Activated B cell treated with CpG ODN at 0.5 μM for 24 hours (primary cell): ENCODE measurements at regions not wholly inside any gene's neighbourhood (a gene's known extent, or its start where the extent isn't known, plus 50 kb on each side); places are given as distances from the start of the nearest gene placed in this dataset.

ENCODE experiments used
- ATAC-seq: fragments of 200-7000 bp; cut with Tn5 transposase; one replicate; pipeline ENCODE4 v1.10.0; 2021; ENCODE audit warnings: low read depth, mild to moderate bottlenecking, moderate library complexity
- CTCF ChIA-PET: fragments of 350-600 bp; sonication (Branson Sonifier 250); formaldehyde crosslinking; loops from one replicate; lab custom pipeline; 2021; ENCODE audit warnings: antibody characterized with exemption; lab: Charles Lee
- POLR2A ChIA-PET: fragments of 350-600 bp; sonication (Branson Sonifier 250); formaldehyde crosslinking; loops from one replicate; lab custom pipeline; 2021; ENCODE audit warnings: antibody characterized with exemption; lab: Charles Lee
- DNase-seq: peaks from one replicate; pipeline ENCODE4 v3.0.0; 2022
- H3K27ac Mint-ChIP-seq: one replicate; pipeline ENCODE4 v1.8.0; 2020; ENCODE audit warnings: mixed read lengths
- H3K27me3 Mint-ChIP-seq: one replicate; pipeline ENCODE4 v1.8.0; 2021; ENCODE audit warnings: mixed read lengths
- H3K36me3 Mint-ChIP-seq: one replicate; pipeline ENCODE4 v1.8.0; 2021; ENCODE audit warnings: low read depth, mixed read lengths
- H3K4me1 Mint-ChIP-seq: one replicate; pipeline ENCODE4 v1.8.0; 2021; ENCODE audit warnings: mixed read lengths
- H3K4me3 Mint-ChIP-seq: one replicate; pipeline ENCODE4 v1.8.0; 2020; ENCODE audit warnings: mild to moderate bottlenecking, mixed read lengths
- H3K9me3 Mint-ChIP-seq: one replicate; pipeline ENCODE4 v1.8.0; 2020; ENCODE audit warnings: mixed read lengths
- CTCF ChIP-seq: fragments of 200-600 bp; IDR thresholded peaks from one replicate; pipeline ENCODE4 v1.8.0; 2022; ENCODE audit warnings: antibody characterized with exemption, mild to moderate bottlenecking
- intact Hi-C: fragments of 100-400 bp; cut with micrococcal nuclease; formaldehyde crosslinking; loops from one replicate; pipeline ENCODE4 v1.15.1; 2024

GRCh38 chr13:53152057-53152421, 123.4 kb downstream of the OLFM4 start:
- Mint-ChIP-seq H3K36me3 (no peaks in the 10 kb centered on the region), H3K27ac (no peak overlapping the region), H3K4me1 (no peaks in the 10 kb centered on the region), H3K9me3 (peaks cover 2% of the 10 kb centered on the region), H3K27me3 (peaks cover 5% of the 10 kb centered on the region), H3K4me3 (no peak overlapping the region)
- TF ChIP-seq CTCF, result no peak
- ATAC-seq, result no peak
- ChIA-PET POLR2A (no interaction called here), CTCF (no interaction called here)
- DNase-seq, result no peak
- intact Hi-C loops, result no loop called here

GRCh38 chr13:53158201-53158600, 129.6 kb downstream of the OLFM4 start:
- ATAC-seq (no peak), DNase-seq (no peak)
- ChIA-PET CTCF (no interaction called here), POLR2A (no interaction called here)
- Mint-ChIP-seq H3K4me1 (no peaks in the 10 kb centered on the region), H3K36me3 (no peaks in the 10 kb centered on the region), H3K4me3 (no peak overlapping the region), H3K27me3 (peaks cover 5% of the 10 kb centered on the region), H3K9me3 (peaks cover 2% of the 10 kb centered on the region), H3K27ac (no peak overlapping the region)
- no peak for TF ChIP-seq CTCF
- intact Hi-C loops, result no loop called here

GRCh38 chr13:53159431-53159830, 130.8 kb downstream of the OLFM4 start:
- Mint-ChIP-seq H3K4me3 (no peak overlapping the region), H3K9me3 (peaks cover 2% of the 10 kb centered on the region), H3K4me1 (no peaks in the 10 kb centered on the region), H3K27ac (no peak overlapping the region), H3K36me3 (no peaks in the 10 kb centered on the region), H3K27me3 (no peaks in the 10 kb centered on the region)
- intact Hi-C loops, result no loop called here
- TF ChIP-seq CTCF, result no peak
- POLR2A ChIA-PET, result no interaction called here
- ATAC-seq (no peak), DNase-seq (no peak)
- CTCF ChIA-PET, result no interaction called here

GRCh38 chr13:53160211-53160610, 131.6 kb downstream of the OLFM4 start:
- POLR2A ChIA-PET, result no interaction called here
- no peak overlapping the region for H3K27ac Mint-ChIP-seq
- H3K9me3 Mint-ChIP-seq, result peaks cover 2% of the 10 kb centered on the region
- no peaks in the 10 kb centered on the region for H3K27me3 Mint-ChIP-seq
- intact Hi-C loops, result no loop called here
- H3K36me3 Mint-ChIP-seq, result no peaks in the 10 kb centered on the region
- TF ChIP-seq CTCF, result no peak
- no peak for DNase-seq
- CTCF ChIA-PET, result no interaction called here
- ATAC-seq, result no peak
- H3K4me1 Mint-ChIP-seq, result no peaks in the 10 kb centered on the region
- no peak overlapping the region for H3K4me3 Mint-ChIP-seq

GRCh38 chr13:53161251-53161650, 132.6 kb downstream of the OLFM4 start:
- H3K27me3 Mint-ChIP-seq, result no peaks in the 10 kb centered on the region
- intact Hi-C loops, result no loop called here

More at GRCh38 chr13:53161251-53161650, 132.6 kb downstream of the OLFM4 start:
- Mint-ChIP-seq H3K9me3 (peaks cover 2% of the 10 kb centered on the region), H3K27ac (no peak overlapping the region), H3K4me1 (no peaks in the 10 kb centered on the region), H3K4me3 (no peak overlapping the region), H3K36me3 (no peaks in the 10 kb centered on the region)
- ATAC-seq (no peak), DNase-seq (no peak)
- no peak for TF ChIP-seq CTCF
- ChIA-PET POLR2A (no interaction called here), CTCF (no interaction called here)
